Endometrial microvascular endothelial cells (primary cell): ENCODE measurements at regions not wholly inside any gene's neighbourhood (a gene's known extent, or its start where the extent isn't known, plus 50 kb on each side); places are given as distances from the start of the nearest gene placed in this dataset.
"Not testable (repeated sequence)": the region's sequence is repeated elsewhere in the genome, so short reads cannot be mapped to it uniquely, and the experiment has no call there.

Experiments used
- in situ Hi-C: cut with HindIII; loops from 2 replicates; pipeline ENCODE4 v1.10.0; 2017; ENCODE audit warnings: low sequenced_read_pairs, low pct_unique_long_range_greater_than_20kb; ENCODE audit errors: inconsistent ontology term

- in situ Hi-C loops, result loop anchor here (25.0 kb wide), 1 partner anchor 107 kb away; no protein-coding TSS in a partner anchor
These were observed 190.5 kb upstream of the P2RY1 start for GRCh38 chr3:152644478-152644877.

- in situ Hi-C loops, result loop anchor here (25.0 kb wide), 1 partner anchor 109 kb away; no protein-coding TSS in a partner anchor
These were observed 188.9 kb upstream of the P2RY1 start for GRCh38 chr3:152646004-152646403.

DNA sequence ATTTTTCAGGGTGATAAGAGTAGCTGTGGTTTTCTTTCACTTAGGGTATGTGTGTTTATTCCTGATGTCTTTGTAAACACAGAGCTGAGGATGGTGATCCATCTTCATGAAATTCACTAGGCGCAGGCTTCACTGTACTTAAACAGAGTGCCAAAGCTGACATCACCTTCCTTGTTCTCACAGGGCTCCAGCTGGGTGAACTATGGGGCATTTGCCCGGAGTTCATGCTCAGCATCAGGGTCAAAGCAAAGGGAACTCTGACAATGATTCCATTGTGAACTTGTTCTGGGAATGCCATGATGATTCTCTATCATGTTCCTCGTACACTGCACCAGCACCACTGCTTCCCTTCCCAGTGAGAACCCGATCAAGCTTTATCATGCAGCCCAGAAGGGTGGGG lies 184.8 kb upstream of the P2RY1 start:
- in situ Hi-C loops, result no loop called here

GRCh38 chr3:152650923-152651322 lies 184.0 kb upstream of the P2RY1 start:
- in situ Hi-C loops, result not testable (repeated sequence)

GRCh38 chr3:152656214-152656971 lies 178.5 kb upstream of the P2RY1 start:
- in situ Hi-C loops, result no loop called here

GRCh38 chr3:152656972-152657355 lies 178.0 kb upstream of the P2RY1 start:
- in situ Hi-C loops, result no loop called here

DNA sequence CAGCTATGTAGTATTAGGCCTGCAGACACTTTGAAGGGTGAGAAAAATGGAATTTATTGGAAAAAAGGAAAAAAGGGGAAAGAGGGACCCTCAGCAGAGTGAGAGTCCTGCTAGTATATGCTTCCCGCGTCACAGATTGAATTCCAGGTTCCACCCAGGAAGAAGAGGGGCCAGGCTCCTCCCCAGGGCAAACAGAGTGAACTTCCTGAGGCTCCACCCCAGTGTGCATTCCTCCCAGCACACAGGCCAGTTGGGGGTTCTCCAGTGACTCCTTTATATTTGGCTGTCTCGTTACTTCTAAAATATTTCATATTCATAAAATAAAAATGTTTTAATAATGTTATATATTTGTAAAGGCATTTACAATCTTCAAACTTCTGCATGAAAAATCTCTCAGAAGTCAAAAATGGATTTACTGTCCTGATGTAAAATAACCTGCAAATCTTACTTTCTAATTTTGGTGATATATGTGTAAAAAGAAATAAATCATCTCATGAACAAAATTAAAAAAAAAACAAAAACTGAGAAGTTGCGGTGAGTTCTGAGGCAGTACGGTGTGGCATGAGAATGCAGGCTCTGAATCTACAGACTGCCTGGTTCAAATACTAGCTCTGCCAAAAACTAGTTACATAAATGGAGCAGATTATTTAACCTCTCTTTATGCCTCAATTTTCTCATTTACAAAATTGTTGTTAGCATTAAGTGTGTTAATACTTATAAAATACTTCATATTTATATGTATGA lies 175.8 kb upstream of the P2RY1 start:
- in situ Hi-C loops, result no loop called here

DNA sequence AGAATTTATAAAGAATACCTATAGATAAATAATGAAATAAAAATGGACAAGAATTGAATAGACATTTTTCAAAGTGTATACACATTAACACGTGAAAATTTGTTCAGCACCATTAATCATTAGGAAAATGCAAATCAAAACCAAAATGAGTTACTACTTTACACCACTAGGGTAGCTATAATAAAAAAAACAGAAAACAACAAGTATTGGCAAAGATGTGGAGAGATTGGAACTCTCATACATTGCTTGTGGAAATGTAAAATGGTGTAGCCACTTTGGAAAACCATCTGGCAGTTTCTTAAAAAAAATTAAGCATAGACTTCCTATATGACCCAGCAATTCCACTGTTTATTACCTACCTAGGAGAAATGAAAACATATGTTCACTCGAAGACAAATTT lies 172.8 kb upstream of the P2RY1 start:
- in situ Hi-C loops, result no loop called here

GRCh38 chr3:152664766-152665165 lies 170.2 kb upstream of the P2RY1 start:
- in situ Hi-C loops, result no loop called here

DNA sequence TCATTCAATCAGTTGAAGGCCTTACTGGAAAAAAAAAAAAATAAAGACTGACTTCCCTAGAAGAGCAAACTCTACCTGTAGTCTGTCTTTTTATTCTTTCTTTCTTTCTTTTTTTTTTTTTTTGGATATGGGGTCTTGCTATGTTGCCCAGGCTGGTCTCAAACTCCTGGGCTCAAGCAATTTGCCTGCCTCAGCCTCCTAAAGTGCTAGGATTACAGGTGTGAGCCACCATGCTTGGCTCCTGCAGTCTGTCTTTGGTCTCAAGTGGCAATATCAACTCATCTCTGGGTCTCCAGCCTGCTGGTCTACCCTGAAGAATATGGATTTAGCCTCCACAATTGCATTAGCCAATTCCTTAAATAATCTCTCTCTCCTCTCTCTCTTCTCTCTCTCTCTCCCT lies 167.7 kb upstream of the P2RY1 start:
- in situ Hi-C loops, result no loop called here

- in situ Hi-C loops, result no loop called here
These were observed 165.4 kb upstream of the P2RY1 start for GRCh38 chr3:152669560-152669959.

DNA sequence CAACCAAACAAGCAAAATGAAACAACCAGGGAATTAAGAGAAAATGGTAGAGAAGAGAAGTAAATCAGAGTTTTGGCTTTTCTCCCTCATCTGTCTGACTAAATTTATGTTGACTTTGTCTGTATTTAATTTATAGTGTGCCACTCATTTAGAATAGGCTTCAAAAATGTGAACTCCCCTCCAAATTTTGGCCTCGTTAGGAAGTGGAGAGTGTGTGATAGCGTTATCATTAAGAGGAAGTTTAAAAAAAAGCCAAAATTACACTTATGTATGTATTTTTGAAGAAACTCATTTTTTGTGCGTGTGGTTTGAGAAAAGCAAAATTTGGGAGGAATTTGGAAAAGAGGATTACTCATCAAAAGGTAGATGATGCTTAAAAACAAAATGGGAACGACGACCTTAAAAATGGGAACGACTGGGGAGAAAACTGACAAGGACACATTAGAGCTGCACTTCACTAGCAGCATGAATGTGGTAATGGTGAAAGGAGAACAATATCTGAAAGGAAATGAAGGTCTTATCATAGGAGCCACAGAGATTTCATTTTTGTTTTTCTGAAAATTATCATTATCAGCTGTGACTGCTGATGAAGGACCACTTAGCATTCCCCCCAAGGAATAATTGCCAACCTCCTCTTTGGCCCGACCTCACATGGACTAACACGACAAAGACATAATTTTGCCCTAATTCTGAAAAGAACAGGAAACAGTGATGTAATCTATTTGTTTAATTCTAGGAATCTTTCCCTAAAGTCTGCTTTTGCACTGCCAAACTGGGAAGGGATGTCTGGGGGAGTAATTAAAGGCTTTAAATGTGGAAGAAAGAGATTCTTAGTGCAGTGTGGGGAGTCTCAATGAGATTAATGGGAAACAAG lies 163.2 kb upstream of the P2RY1 start:
- in situ Hi-C loops, result no loop called here

DNA sequence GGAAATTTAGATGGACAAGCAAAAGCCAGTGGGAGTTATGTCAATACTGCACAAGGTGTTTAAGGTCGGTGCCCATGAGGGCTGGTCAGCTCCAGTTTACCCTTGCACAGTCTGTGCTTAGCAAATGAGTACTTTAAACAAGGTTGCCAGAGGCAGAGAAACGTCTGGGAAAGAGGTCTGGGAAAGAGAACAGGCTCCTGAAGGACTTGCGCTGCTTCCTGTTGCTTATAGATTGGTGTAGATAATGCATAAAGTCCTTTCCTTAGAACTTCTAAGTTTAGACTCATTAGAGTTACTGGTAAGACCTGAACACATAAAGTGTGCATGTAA lies 162.6 kb upstream of the P2RY1 start:
- in situ Hi-C loops, result no loop called here

GRCh38 chr3:152676810-152677379 lies 158.0 kb upstream of the P2RY1 start:
- in situ Hi-C loops, result no loop called here

- in situ Hi-C loops, result no loop called here
These were observed 157.4 kb upstream of the P2RY1 start for GRCh38 chr3:152677491-152677890.

DNA sequence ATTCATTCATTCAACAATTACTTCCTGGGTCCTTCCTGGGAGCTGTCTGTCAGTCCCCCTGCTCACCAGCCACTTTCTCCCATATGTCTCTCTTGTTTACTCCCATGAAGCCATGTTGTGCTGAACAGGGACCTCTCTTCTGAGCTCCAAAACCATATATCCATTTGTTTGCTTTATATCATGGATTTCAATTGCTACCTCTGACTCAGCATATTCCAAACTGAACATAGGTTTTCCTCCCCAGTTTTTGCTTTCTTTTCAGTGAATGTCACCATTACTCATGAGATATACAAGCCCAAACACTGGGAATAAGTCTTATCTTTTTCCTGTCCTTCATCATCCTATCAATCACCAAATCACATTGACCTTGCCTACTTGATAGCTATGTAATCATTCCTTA lies 152.5 kb upstream of the P2RY1 start:
- in situ Hi-C loops, result no loop called here

DNA sequence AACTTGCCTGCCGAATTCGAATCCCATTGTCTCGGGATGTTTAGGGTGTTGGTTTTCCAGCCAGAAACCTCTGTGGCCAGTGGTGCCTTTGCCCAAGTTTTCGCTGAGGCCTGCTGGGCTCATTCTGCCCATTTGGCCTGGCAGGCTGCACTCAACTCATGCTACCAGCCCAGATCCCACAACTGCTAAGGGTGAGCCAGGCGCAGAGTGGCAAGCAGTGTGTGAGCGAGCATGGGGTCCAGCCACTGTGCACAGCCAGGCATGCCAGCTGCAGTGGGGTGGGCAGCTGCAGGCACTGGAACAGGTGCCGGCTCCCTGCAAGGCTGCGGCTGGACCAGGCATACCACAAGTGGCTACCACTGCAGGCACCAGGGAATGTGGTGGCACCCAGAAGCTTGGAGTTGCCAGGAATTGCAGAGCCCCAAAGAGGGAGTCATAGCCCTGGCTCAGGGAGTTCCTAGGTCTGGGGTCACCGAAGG lies 151.4 kb upstream of the P2RY1 start:
- in situ Hi-C loops, result no loop called here

DNA sequence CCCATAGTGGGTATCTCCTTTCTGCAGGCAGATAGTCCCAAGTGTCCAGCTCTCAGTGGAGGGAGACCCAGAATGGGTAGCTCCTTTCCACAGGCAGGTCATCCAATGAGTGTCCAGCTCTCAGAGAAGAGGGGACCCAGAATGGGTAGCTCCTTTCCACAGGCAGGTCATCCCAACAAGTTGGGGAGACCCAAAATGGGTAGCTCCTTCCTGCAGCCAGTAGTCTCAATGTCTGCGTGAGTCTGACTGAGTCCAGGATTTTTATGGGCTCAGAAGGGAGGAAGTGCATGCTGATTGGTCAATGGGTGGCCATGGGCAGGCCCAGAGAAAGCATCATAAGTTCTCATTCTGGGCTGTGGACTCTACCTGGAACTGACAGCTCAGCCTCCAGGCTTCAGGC lies 150.7 kb upstream of the P2RY1 start:
- in situ Hi-C loops, result no loop called here

GRCh38 chr3:152688313-152688712 lies 146.6 kb upstream of the P2RY1 start:
- in situ Hi-C loops, result no loop called here
